ENCODE measurements at regions not wholly inside any gene's neighbourhood (a gene's known extent, or its start where the extent isn't known, plus 50 kb on each side); places are given as distances from the start of the nearest gene placed in this dataset.

DNA sequence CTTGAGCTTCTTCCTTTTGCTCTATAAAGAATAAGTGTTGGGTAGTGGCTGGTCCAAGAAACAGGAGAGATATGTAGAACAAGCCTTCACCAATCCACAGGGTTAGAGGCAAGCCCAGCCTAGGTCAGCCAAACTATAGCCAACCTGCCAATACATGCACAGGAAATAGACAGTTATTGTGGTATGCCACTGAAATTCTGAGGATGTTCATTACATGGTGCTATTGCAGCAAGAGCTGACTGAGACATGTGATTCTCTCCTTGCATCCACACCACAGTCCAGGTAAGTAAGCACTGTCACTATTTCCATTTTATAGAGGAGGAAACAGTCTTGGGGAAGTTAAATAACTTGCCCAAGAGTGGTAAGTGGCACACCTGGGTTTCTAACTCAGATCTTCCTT, 268.1 kb downstream of the NPIPA8 start:
- no peak for TF ChIP-seq POLR2AphosphoS5 (IDR thresholded peaks at IDR 0.05)
- no peak for TF ChIP-seq CTCF (IDR thresholded peaks at IDR 0.05)

Data from breast epithelium (tissue), 3 donors.